ENCODE measurements at regions not wholly inside any gene's neighbourhood (a gene's known extent, or its start where the extent isn't known, plus 50 kb on each side); places are given as distances from the start of the nearest gene placed in this dataset.

DNA sequence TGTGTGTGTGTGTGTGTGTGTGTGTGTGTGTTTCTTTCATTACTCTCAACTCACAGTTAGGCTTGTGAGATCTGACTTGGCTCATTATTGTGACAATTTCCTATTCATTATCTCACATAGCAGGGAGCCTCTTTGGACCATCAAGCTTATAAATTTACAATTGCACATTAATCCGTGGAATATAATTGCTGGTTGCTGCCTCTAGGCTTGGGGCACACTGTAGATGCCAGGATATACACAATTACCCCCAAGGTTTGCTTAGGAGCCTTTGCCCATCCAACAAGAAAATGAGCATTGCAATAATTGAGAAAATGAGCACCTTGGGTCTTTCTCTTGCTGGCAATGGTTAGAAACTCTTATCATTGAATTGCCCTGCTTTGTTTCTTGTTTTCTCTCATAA lies 161.6 kb upstream of the DMRTA1 start:
- H3K9ac ChIP-seq (ENCODE audit: extremely low read depth, low read length, poor library complexity, severe bottlenecking), result no peak overlapping the region
- no peak for DNase-seq
- Mint-ChIP-seq H3K4me1 (no peaks in the 10 kb centered on the region), H3K27me3 (ENCODE audit: insufficient read depth) (no peaks in the 10 kb centered on the region), H3K27ac (no peak overlapping the region), H3K4me3 (no peak overlapping the region), H3K9me3 (no peaks in the 10 kb centered on the region), H3K36me3 (ENCODE audit: low read depth) (no peaks in the 10 kb centered on the region)
- no peaks in the 10 kb centered on the region for H3K36me3 ChIP-seq (ENCODE audit: control insufficient read depth, insufficient read depth, low read length)
- TF ChIP-seq, protein P1, sequence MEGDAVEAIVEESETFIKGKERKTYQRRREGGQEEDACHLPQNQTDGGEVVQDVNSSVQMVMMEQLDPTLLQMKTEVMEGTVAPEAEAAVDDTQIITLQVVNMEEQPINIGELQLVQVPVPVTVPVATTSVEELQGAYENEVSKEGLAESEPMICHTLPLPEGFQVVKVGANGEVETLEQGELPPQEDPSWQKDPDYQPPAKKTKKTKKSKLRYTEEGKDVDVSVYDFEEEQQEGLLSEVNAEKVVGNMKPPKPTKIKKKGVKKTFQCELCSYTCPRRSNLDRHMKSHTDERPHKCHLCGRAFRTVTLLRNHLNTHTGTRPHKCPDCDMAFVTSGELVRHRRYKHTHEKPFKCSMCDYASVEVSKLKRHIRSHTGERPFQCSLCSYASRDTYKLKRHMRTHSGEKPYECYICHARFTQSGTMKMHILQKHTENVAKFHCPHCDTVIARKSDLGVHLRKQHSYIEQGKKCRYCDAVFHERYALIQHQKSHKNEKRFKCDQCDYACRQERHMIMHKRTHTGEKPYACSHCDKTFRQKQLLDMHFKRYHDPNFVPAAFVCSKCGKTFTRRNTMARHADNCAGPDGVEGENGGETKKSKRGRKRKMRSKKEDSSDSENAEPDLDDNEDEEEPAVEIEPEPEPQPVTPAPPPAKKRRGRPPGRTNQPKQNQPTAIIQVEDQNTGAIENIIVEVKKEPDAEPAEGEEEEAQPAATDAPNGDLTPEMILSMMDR (conservative IDR thresholded peaks at IDR 0.05), result no peak
- H3K27ac ChIP-seq (ENCODE audit: low read depth, low read length), result no peak overlapping the region
- no peak overlapping the region for H3K4me3 ChIP-seq (ENCODE audit: low read length)
- no peaks in the 10 kb centered on the region for H3K9me3 ChIP-seq (ENCODE audit: control insufficient read depth, low read length)
- no peaks in the 10 kb centered on the region for H3K27me3 ChIP-seq (ENCODE audit: control insufficient read depth, insufficient read depth, low read length, poor library complexity, severe bottlenecking)
- H3K4me1 ChIP-seq (ENCODE audit: control insufficient read depth, insufficient read depth, low read length), result no peaks in the 10 kb centered on the region
- WGBS, 2 experiments (ENCODE audit: insufficient coverage in 1 of 2, insufficient read length in 1 of 2), result 43 to 84% methylated on average over 1 of the region's 1 CpG

DNA sequence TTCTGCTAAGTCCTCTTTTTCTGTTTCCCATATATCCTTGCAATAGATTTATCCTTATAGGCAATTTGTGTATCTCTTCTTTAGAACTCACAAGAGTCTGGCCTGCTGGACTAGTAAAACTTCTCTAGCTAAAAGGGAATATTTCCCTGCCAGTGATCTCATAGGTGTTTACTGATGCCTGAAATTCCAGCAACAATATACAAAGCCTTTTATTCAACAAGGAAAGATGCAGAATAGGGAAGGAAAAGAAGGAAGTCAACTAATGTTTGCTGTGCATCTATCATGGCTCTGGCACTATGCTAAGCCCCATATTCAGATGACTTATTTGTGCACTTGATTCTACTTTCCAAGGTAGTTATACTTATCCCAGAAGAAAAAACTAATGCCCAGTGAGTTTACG lies 160.0 kb upstream of the DMRTA1 start:
- H3K27me3 ChIP-seq (ENCODE audit: control insufficient read depth, insufficient read depth, low read length, poor library complexity, severe bottlenecking), result no peaks in the 10 kb centered on the region
- H3K9ac ChIP-seq (ENCODE audit: extremely low read depth, low read length, poor library complexity, severe bottlenecking), result no peak overlapping the region
- Mint-ChIP-seq H3K4me3 (no peak overlapping the region), H3K9me3 (no peaks in the 10 kb centered on the region), H3K36me3 (ENCODE audit: low read depth) (no peaks in the 10 kb centered on the region), H3K27me3 (ENCODE audit: insufficient read depth) (no peaks in the 10 kb centered on the region), H3K4me1 (no peaks in the 10 kb centered on the region), H3K27ac (no peak overlapping the region)
- H3K4me1 ChIP-seq (ENCODE audit: control insufficient read depth, insufficient read depth, low read length), result no peaks in the 10 kb centered on the region
- no peak overlapping the region for H3K27ac ChIP-seq (ENCODE audit: low read depth, low read length)
- 100% methylated on average over 1 of the region's 1 CpG; no CpG with 5 or more reads in 1 of the 2 experiments for WGBS, 2 experiments (ENCODE audit: insufficient coverage in 1 of 2, insufficient read length in 1 of 2)
- no peaks in the 10 kb centered on the region for H3K9me3 ChIP-seq (ENCODE audit: control insufficient read depth, low read length)
- no peak for DNase-seq
- no peak overlapping the region for H3K4me3 ChIP-seq (ENCODE audit: low read length)
- TF ChIP-seq, protein P1 (conservative IDR thresholded peaks at IDR 0.05), result no peak
- H3K36me3 ChIP-seq (ENCODE audit: control insufficient read depth, insufficient read depth, low read length), result no peaks in the 10 kb centered on the region

DNA sequence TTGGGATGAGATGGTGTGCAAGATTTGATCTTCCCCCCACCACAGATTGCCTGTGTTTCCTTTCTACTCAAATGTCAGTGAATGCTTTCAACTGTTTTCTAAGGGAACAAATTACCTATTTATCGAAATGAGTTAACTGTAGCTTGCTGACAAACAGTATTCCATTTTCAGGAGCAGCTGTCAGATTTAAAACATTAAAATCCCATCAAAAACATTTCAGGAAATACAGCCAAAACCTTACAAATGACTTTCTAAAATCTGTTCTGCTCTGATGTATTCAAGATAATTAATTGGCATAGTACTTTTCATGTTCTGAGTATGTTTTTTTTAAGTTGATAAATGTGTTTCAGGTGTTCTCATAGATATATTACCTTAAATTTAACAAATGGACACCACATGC lies 158.0 kb upstream of the DMRTA1 start:
- no peak overlapping the region for H3K9ac ChIP-seq (ENCODE audit: extremely low read depth, low read length, poor library complexity, severe bottlenecking)
- DNase-seq, result no peak
- H3K4me3 ChIP-seq (ENCODE audit: low read length), result no peak overlapping the region
- no peaks in the 10 kb centered on the region for H3K27me3 Mint-ChIP-seq (ENCODE audit: insufficient read depth)
- H3K36me3 ChIP-seq (ENCODE audit: control insufficient read depth, insufficient read depth, low read length), result no peaks in the 10 kb centered on the region
- H3K9me3 Mint-ChIP-seq, result no peaks in the 10 kb centered on the region
- no peak overlapping the region for H3K4me3 Mint-ChIP-seq
- TF ChIP-seq, protein P1 (conservative IDR thresholded peaks at IDR 0.05), result no peak
- H3K4me1 ChIP-seq (ENCODE audit: control insufficient read depth, insufficient read depth, low read length), result no peaks in the 10 kb centered on the region
- no peaks in the 10 kb centered on the region for H3K36me3 Mint-ChIP-seq (ENCODE audit: low read depth)
- 98% methylated on average over 1 of the region's 1 CpG; no CpG with 5 or more reads in 1 of the 2 experiments for WGBS, 2 experiments (ENCODE audit: insufficient coverage in 1 of 2, insufficient read length in 1 of 2)
- H3K27me3 ChIP-seq (ENCODE audit: control insufficient read depth, insufficient read depth, low read length, poor library complexity, severe bottlenecking), result no peaks in the 10 kb centered on the region
- H3K27ac ChIP-seq (ENCODE audit: low read depth, low read length), result no peak overlapping the region
- no peaks in the 10 kb centered on the region for H3K9me3 ChIP-seq (ENCODE audit: control insufficient read depth, low read length)
- H3K4me1 Mint-ChIP-seq, result no peaks in the 10 kb centered on the region
- H3K27ac Mint-ChIP-seq, result no peak overlapping the region

Measured in endodermal cell (in vitro differentiated cells).